MM.1S (cell line): ENCODE measurements at regions not wholly inside any gene's neighbourhood (a gene's known extent, or its start where the extent isn't known, plus 50 kb on each side); places are given as distances from the start of the nearest gene placed in this dataset.
"Not testable (repeated sequence)": the region's sequence is repeated elsewhere in the genome, so short reads cannot be mapped to it uniquely, and the experiment has no call there.

ENCODE experiments used
- DNase-seq: peaks from one replicate; pipeline ENCODE4 v3.0.0-alpha.2; 2015
- H2AFZ ChIP-seq: fragments of 300-600 bp; sonication (generic); 2 replicates; pipeline ENCODE4 v1.6.0; 2016; ENCODE audit warnings: antibody characterized with exemption, low read length
- H3F3A ChIP-seq: fragments of 300-600 bp; sonication (generic); 2 replicates; pipeline ENCODE4 v1.6.1; 2016; ENCODE audit warnings: mild to moderate bottlenecking, antibody characterized with exemption, low read length, moderate library complexity, mixed read lengths; ENCODE audit not compliant: insufficient read depth
- H3K27ac ChIP-seq: fragments of 300-600 bp; sonication (generic); 2 replicates; pipeline ENCODE4 v1.5.1; 2016; ENCODE audit warnings: mild to moderate bottlenecking, low read length
- H3K27me3 ChIP-seq: fragments of 300-600 bp; sonication (generic); replicated peaks from 2 replicates; pipeline ENCODE4 v1.6.0; 2016; ENCODE audit warnings: low read length; ENCODE audit not compliant: insufficient read depth
- H3K36me3 ChIP-seq: fragments of 300-600 bp; sonication (generic); replicated peaks from 2 replicates; pipeline ENCODE4 v1.6.1; 2016; ENCODE audit warnings: mild to moderate bottlenecking, low read length, mixed read lengths; ENCODE audit not compliant: insufficient read depth
- H3K4me1 ChIP-seq: fragments of 300-600 bp; sonication (generic); 2 replicates; pipeline ENCODE4 v1.6.1; 2016; ENCODE audit warnings: low read length, mixed read lengths
- H3K4me2 ChIP-seq: fragments of 300-600 bp; sonication (generic); 2 replicates; pipeline ENCODE4 v1.6.0; 2016; ENCODE audit warnings: low read depth, low read length
- H3K4me3 ChIP-seq: fragments of 300-600 bp; sonication (generic); 2 replicates; pipeline ENCODE4 v1.5.1; 2016; ENCODE audit warnings: low read length, mixed read lengths
- H3K79me2 ChIP-seq: fragments of 300-600 bp; sonication (generic); 2 replicates; pipeline ENCODE4 v1.6.1; 2016; ENCODE audit warnings: mixed run types, low read length, mixed read lengths
- H3K9ac ChIP-seq: fragments of 300-600 bp; sonication (generic); 2 replicates; pipeline ENCODE4 v1.6.1; 2016; ENCODE audit warnings: low read length, mixed read lengths
- H3K9me2 ChIP-seq: fragments of 300-600 bp; sonication (generic); replicated peaks from 2 replicates; pipeline ENCODE4 v1.6.1; 2016; ENCODE audit warnings: mild to moderate bottlenecking, low read length, mixed read lengths; ENCODE audit not compliant: insufficient read depth
- H3K9me3 ChIP-seq: fragments of 300-600 bp; sonication (generic); replicated peaks from 2 replicates; pipeline ENCODE4 v1.6.1; 2016; ENCODE audit warnings: mild to moderate bottlenecking, low read length, mixed read lengths; ENCODE audit not compliant: insufficient read depth
- H4K20me1 ChIP-seq: fragments of 300-600 bp; sonication (generic); 2 replicates; pipeline ENCODE4 v1.6.1; 2016; ENCODE audit warnings: mild to moderate bottlenecking, low read length, moderate library complexity, mixed read lengths; ENCODE audit not compliant: insufficient read depth

DNA sequence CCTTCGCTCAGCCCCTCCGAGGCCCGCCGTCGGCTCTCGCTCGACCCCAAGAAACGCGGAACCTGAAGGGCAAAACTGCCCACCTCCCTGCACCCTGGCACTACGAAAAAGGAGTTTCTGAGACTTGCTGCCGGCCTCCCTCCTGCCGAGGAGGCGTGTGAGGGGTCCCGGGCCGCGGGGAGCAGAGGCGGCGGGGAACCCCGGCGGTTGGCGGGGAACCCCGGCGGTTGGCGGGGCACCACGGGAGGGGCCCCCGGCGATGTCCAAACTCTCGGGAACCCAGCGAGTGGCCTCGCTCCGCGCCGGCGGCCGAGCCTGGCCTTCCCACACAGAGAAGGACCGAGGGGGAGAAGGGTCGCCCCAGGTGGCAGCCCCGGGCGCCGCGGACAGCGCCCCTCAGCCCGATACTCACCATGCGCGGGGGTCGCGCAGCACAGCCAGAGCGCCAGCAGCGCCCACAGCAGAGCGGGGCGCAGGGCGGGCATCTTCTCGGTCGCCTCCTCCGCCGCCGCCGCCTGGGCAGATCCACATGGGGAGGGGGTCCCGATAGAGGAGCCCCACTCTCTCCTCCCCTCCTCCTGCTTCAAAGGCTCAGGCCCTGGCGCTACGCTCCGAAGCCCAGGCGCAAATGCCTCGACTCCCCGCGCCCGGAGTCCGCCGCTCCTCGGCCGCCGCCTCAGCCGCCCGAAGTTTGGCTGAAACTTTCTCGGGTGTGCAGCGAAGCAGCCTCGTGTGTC, 69.4 kb upstream of the NUDT4B start:
- not testable (repeated sequence) for H3K79me2 ChIP-seq, DNase-seq, H3K4me1 ChIP-seq, H3K36me3 ChIP-seq, H2AFZ ChIP-seq, H3K9me3 ChIP-seq, H3K4me2 ChIP-seq, H3K9me2 ChIP-seq, H3F3A ChIP-seq, H4K20me1 ChIP-seq, H3K27me3 ChIP-seq
- peak overlapping the region; percentile 37; the same call in 1 of the 2 replicates for H3K27ac ChIP-seq
- H3K4me3 ChIP-seq, result peak overlapping the region; percentile 57
- H3K9ac ChIP-seq, result peak overlapping the region; percentile 61; the same call in 1 of the 2 replicates

DNA sequence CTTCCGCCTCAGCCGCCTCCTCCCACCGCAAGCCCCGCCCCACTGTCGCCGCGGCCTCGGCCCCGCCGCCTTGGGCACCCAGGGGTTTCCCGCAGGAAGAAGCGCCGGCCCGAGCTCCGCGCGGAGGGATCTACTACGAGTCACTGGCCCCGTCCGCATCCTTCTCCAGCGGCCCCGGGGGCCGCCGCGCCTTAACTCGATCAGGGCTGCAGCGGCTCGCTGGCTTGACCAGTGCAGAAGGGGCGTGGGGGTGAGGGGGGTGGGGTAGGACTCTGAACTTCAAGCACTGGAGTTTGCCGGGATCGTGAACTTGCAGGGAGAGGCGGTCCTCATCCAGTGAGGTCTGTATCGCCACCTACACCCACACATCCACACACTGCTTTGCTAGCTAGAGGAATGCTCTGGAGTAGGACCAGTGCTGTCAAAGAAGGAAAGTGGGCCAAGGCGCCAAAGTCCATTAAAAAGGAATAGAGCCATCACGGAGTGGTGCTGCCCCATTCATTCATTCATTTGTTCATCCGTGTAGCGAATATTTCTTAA, 68.7 kb upstream of the NUDT4B start:
- not testable (repeated sequence) for DNase-seq, H3K9me3 ChIP-seq, H4K20me1 ChIP-seq, H3K4me3 ChIP-seq, H3K9me2 ChIP-seq, H2AFZ ChIP-seq, H3K79me2 ChIP-seq, H3K4me1 ChIP-seq, H3K9ac ChIP-seq, H3K36me3 ChIP-seq, H3K4me2 ChIP-seq, H3K27ac ChIP-seq, H3K27me3 ChIP-seq, H3F3A ChIP-seq

DNA sequence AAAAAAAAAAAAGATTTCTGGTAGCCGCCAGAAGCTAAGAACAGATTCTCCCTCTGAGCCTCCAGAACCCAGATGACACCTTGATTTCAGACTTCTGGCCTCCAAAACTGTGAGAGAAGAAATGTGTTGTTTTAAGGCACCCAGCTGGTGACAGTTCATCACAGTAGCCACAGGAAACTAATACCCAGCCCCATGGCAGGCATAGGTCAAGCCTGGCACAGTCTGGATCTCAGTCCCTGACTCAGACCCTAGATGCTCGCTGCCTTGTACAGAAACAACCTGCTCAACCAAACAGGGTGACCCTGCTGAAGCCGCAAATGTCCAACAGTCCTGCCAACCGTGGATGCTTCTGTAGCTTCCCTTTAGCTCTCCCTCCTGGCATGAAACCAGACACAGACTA, 61.8 kb upstream of the NUDT4B start:
- not testable (repeated sequence) for H3K27ac ChIP-seq

DNA sequence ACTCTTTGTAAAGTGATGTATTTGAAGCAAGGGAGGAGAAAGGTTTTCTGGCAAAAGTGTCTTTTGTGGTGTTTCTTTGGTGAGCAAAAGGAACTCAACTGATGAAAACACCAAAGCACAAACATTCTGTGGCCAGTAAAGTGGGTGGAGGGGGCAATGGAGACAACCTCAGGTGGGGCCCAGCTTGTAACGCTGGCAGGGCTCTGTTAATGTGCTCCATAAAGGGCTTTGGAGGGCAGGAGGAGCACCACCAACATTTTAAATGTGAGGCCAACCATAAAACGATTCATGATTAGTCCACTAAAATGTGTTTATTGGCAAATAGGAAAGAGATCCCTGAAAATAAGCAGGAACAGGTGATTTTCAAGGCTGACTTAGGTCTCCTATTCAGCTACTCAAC, 61.2 kb upstream of the NUDT4B start:
- H2AFZ ChIP-seq, H3K4me2 ChIP-seq, H3K9me3 ChIP-seq, H4K20me1 ChIP-seq, H3F3A ChIP-seq, DNase-seq, H3K27me3 ChIP-seq, H3K79me2 ChIP-seq, H3K36me3 ChIP-seq, H3K4me1 ChIP-seq, H3K9me2 ChIP-seq, H3K9ac ChIP-seq, H3K4me3 ChIP-seq, H3K27ac ChIP-seq: not testable (repeated sequence)

More for the DNA sequence above, 61.8 kb upstream of the NUDT4B start:
- not testable (repeated sequence) for H3K9me3 ChIP-seq, H3K27me3 ChIP-seq, H3K79me2 ChIP-seq, H3K4me2 ChIP-seq, H3K4me3 ChIP-seq, DNase-seq, H4K20me1 ChIP-seq, H2AFZ ChIP-seq, H3K9me2 ChIP-seq, H3K36me3 ChIP-seq, H3K4me1 ChIP-seq, H3F3A ChIP-seq, H3K9ac ChIP-seq
